ENCODE measurements at regions not wholly inside any gene's neighbourhood (a gene's known extent, or its start where the extent isn't known, plus 50 kb on each side); places are given as distances from the start of the nearest gene placed in this dataset.

DNA sequence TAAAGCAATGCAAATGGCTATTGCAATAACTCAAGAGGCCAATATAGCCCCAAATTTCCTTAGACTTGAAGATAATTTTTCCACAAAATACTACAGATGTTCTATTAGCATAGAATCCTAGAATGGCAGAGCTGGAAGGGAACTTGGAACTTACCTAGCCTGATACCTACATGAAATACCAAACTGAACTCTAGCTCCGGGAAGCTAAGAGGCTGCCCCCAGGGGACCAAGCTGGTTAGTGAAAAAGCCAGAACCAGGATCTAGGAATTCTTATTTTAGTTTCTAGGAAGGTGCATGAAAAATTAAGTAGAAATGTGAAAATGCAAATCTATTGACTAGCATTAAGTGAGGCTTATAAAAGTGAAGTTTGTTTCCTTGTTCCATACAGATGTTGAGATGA is 256.0 kb upstream of the CBLB start:
- Histone ChIP-seq H3K27ac (replicated peaks) (no peak overlapping the region), H3K27me3 (ENCODE audit: insufficient read depth, poor library complexity, severe bottlenecking) (peaks cover 2% of the 10 kb centered on the region), H3K4me3 (replicated peaks; ENCODE audit: insufficient read depth, low read length) (no peak overlapping the region)
- DNase-seq (ENCODE audit: low read depth in 1 of 2, low spot score in 1 of 2), result no peak
- TF ChIP-seq POLR2AphosphoS5 (IDR thresholded peaks at IDR 0.05; ENCODE audit: low read depth) (no peak), GABPA (IDR thresholded peaks at IDR 0.05; ENCODE audit: low read depth) (no peak), SPI1 (IDR thresholded peaks at IDR 0.05; ENCODE audit: borderline replicate concordance, low read depth) (no peak)
- TF ChIP-seq, protein P1, sequence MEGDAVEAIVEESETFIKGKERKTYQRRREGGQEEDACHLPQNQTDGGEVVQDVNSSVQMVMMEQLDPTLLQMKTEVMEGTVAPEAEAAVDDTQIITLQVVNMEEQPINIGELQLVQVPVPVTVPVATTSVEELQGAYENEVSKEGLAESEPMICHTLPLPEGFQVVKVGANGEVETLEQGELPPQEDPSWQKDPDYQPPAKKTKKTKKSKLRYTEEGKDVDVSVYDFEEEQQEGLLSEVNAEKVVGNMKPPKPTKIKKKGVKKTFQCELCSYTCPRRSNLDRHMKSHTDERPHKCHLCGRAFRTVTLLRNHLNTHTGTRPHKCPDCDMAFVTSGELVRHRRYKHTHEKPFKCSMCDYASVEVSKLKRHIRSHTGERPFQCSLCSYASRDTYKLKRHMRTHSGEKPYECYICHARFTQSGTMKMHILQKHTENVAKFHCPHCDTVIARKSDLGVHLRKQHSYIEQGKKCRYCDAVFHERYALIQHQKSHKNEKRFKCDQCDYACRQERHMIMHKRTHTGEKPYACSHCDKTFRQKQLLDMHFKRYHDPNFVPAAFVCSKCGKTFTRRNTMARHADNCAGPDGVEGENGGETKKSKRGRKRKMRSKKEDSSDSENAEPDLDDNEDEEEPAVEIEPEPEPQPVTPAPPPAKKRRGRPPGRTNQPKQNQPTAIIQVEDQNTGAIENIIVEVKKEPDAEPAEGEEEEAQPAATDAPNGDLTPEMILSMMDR (IDR thresholded peaks at IDR 0.05; ENCODE audit: insufficient read depth, low read length), result no peak
- TF ChIP-seq, protein P2, sequence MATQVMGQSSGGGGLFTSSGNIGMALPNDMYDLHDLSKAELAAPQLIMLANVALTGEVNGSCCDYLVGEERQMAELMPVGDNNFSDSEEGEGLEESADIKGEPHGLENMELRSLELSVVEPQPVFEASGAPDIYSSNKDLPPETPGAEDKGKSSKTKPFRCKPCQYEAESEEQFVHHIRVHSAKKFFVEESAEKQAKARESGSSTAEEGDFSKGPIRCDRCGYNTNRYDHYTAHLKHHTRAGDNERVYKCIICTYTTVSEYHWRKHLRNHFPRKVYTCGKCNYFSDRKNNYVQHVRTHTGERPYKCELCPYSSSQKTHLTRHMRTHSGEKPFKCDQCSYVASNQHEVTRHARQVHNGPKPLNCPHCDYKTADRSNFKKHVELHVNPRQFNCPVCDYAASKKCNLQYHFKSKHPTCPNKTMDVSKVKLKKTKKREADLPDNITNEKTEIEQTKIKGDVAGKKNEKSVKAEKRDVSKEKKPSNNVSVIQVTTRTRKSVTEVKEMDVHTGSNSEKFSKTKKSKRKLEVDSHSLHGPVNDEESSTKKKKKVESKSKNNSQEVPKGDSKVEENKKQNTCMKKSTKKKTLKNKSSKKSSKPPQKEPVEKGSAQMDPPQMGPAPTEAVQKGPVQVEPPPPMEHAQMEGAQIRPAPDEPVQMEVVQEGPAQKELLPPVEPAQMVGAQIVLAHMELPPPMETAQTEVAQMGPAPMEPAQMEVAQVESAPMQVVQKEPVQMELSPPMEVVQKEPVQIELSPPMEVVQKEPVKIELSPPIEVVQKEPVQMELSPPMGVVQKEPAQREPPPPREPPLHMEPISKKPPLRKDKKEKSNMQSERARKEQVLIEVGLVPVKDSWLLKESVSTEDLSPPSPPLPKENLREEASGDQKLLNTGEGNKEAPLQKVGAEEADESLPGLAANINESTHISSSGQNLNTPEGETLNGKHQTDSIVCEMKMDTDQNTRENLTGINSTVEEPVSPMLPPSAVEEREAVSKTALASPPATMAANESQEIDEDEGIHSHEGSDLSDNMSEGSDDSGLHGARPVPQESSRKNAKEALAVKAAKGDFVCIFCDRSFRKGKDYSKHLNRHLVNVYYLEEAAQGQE (IDR thresholded peaks at IDR 0.05; ENCODE audit: insufficient replicate concordance, low read depth), result no peak

DNA sequence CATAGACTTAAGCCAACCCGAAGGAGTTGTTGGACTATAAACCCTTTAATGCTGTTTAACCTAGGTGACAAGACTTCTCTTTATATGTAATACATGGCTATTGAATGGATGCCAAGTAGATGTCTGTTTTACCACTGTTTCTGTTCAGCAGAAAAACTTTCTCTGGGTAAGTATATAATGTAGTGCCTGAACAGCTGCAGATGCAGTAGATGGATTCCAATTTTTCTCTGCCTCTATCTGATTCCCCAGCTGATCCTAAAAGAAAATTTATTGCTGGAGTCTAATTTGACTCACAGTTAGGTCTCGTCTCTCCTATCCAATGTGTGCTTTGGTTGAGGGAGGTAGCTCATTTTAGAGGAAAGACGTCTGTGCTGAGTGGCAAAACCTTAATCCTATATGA is 256.5 kb upstream of the CBLB start:
- DNase-seq (ENCODE audit: low read depth in 1 of 2, low spot score in 1 of 2), result no peak
- H3K4me3 ChIP-seq (replicated peaks; ENCODE audit: insufficient read depth, low read length), result no peak overlapping the region
- no peak overlapping the region for H3K27ac ChIP-seq (replicated peaks)
- H3K27me3 ChIP-seq (ENCODE audit: insufficient read depth, poor library complexity, severe bottlenecking), result peaks cover 2% of the 10 kb centered on the region
- TF ChIP-seq, protein P1 (IDR thresholded peaks at IDR 0.05; ENCODE audit: insufficient read depth, low read length), result no peak
- TF ChIP-seq GABPA (IDR thresholded peaks at IDR 0.05; ENCODE audit: low read depth) (no peak), POLR2AphosphoS5 (IDR thresholded peaks at IDR 0.05; ENCODE audit: low read depth) (no peak), SPI1 (IDR thresholded peaks at IDR 0.05; ENCODE audit: borderline replicate concordance, low read depth) (no peak)
- TF ChIP-seq, protein P2 (IDR thresholded peaks at IDR 0.05; ENCODE audit: insufficient replicate concordance, low read depth), result no peak

DNA sequence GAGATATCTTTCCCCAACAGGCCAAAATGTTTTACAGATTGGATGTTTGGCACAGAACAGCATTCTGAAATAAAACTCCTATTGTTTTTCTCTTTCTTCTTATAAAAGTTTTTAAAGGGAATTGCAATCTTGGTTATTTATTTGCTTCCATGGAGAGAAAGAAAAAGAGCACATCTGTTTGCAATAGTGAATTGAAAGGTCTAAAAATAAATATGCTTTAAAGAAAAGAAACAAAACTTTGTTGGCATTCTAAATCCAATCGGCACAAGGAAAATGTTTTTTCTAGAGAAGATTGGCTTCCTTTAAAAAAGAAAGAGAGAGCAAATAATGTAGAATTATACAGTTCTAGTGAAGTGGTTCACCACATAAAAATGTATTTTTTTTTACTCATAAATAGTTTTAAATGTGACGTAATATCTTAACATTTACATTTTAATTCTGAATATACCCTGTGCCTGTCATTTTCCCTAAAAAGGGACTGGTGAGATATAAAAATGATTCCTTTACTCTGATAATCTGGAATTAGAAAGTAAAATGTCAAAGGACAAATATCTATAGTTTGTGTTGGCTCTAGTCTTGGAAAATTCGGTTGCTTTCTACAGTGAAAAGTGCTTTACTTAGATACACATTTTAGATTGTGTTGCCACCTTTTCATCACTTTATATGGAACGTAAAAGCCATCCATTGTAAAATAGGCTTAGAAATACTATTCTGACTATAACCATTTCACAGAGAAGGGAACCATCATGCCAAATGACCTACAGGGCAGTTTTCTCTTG is 257.4 kb upstream of the CBLB start:
- TF ChIP-seq SPI1 (IDR thresholded peaks at IDR 0.05; ENCODE audit: borderline replicate concordance, low read depth) (no peak), POLR2AphosphoS5 (IDR thresholded peaks at IDR 0.05; ENCODE audit: low read depth) (no peak)
- TF ChIP-seq, protein P2 (IDR thresholded peaks at IDR 0.05; ENCODE audit: insufficient replicate concordance, low read depth), result no peak
- peaks cover 2% of the 10 kb centered on the region for H3K27me3 ChIP-seq (ENCODE audit: insufficient read depth, poor library complexity, severe bottlenecking)
- H3K4me3 ChIP-seq (replicated peaks; ENCODE audit: insufficient read depth, low read length), result no peak overlapping the region

More for the DNA sequence above, 257.4 kb upstream of the CBLB start:
- H3K27ac ChIP-seq (replicated peaks), result no peak overlapping the region
- DNase-seq (ENCODE audit: low read depth in 1 of 2, low spot score in 1 of 2), result no peak

Measured in HL-60 (cell line).